Stimulated activated CD8-positive, alpha-beta memory T cell treated with anti-CD3 and anti-CD28 coated beads, Interleukin-2, amount 100 ng/mL, for 48 hours (primary cell): ENCODE measurements at regions not wholly inside any gene's neighbourhood (a gene's known extent, or its start where the extent isn't known, plus 50 kb on each side); places are given as distances from the start of the nearest gene placed in this dataset.
A peak's percentile ranks its signal among the peaks of the same experiment; 100 is the strongest.

ENCODE experiments used
- DNase-seq, 2 donors: peaks; one replicate each; pipeline ENCODE4 v3.0.0-alpha.2; 2020; ENCODE audit warnings: low read depth in 2 of 2

GRCh38 chr17:77647531-77647930 is 311.0 kb upstream of the TNRC6C start:
- DNase-seq: no peak

- no peak for DNase-seq
Measured at GRCh38 chr17:77649717-77650211, 308.7 kb upstream of the TNRC6C start.

- no peak for DNase-seq
Measured at GRCh38 chr17:77651988-77652387, 306.5 kb upstream of the TNRC6C start.

GRCh38 chr17:77654296-77654695 is 304.2 kb upstream of the TNRC6C start:
- DNase-seq: no peak

- no peak for DNase-seq
Measured at GRCh38 chr17:77654850-77655249, 303.7 kb upstream of the TNRC6C start.

GRCh38 chr17:77656054-77656453 is 302.4 kb upstream of the TNRC6C start:
- no peak for DNase-seq

GRCh38 chr17:77657839-77658238 is 300.7 kb upstream of the TNRC6C start:
- DNase-seq: no peak

GRCh38 chr17:77660524-77660923 is 298.0 kb upstream of the TNRC6C start:
- no peak for DNase-seq

GRCh38 chr17:77662833-77663232 is 295.7 kb upstream of the TNRC6C start:
- no peak for DNase-seq

- DNase-seq: no peak
Measured at GRCh38 chr17:77664097-77664729, 294.3 kb upstream of the TNRC6C start.

- DNase-seq: no peak
Measured at GRCh38 chr17:77665833-77666232, 292.7 kb upstream of the TNRC6C start.

GRCh38 chr17:77666462-77666861 is 292.0 kb upstream of the TNRC6C start:
- DNase-seq: no peak

- peak; percentile 37 to 44 for DNase-seq
Measured at GRCh38 chr17:77666881-77667395, 291.6 kb upstream of the TNRC6C start.

- DNase-seq: no peak
Measured at GRCh38 chr17:77667478-77667877, 291.0 kb upstream of the TNRC6C start.

GRCh38 chr17:77668518-77668917 is 290.0 kb upstream of the TNRC6C start:
- DNase-seq: no peak

- DNase-seq: no peak
Measured at GRCh38 chr17:77670173-77670572, 288.3 kb upstream of the TNRC6C start.

GRCh38 chr17:77674358-77674757 is 284.1 kb upstream of the TNRC6C start:
- DNase-seq: no peak

- DNase-seq: no peak
Measured at GRCh38 chr17:77675411-77675810, 283.1 kb upstream of the TNRC6C start.

- DNase-seq: no peak
Measured at GRCh38 chr17:77675816-77676215, 282.7 kb upstream of the TNRC6C start.

- no peak for DNase-seq
Measured at GRCh38 chr17:77676237-77676661, 282.3 kb upstream of the TNRC6C start.

GRCh38 chr17:77677211-77677610 is 281.3 kb upstream of the TNRC6C start:
- DNase-seq: no peak

- DNase-seq: no peak
Measured at GRCh38 chr17:77677630-77678029, 280.9 kb upstream of the TNRC6C start.

GRCh38 chr17:77679589-77679988 is 278.9 kb upstream of the TNRC6C start:
- no peak for DNase-seq

- DNase-seq: no peak
Measured at GRCh38 chr17:77681861-77682260, 276.6 kb upstream of the TNRC6C start.
